K562 (cell line): ENCODE measurements at regions not wholly inside any gene's neighbourhood (a gene's known extent, or its start where the extent isn't known, plus 50 kb on each side); places are given as distances from the start of the nearest gene placed in this dataset.

Experiments used
- ATF7 ChIP-seq: fragments of 450-650 bp; IDR thresholded peaks from 2 replicates; pipeline ENCODE4 v1.7.1; 2014; ENCODE audit warnings: mild to moderate bottlenecking, moderate library complexity
- HMG20A ChIP-seq: fragments of 450-650 bp; formaldehyde crosslinking; conservative IDR thresholded peaks from 2 replicates; pipeline ENCODE4 v1.4.0; 2020; ENCODE audit warnings: mild to moderate bottlenecking, mixed read lengths
- SMC3 ChIP-seq: conservative IDR thresholded peaks from 2 replicates; pipeline ENCODE4 v1.6.1; 2011; ENCODE audit warnings: low read depth, low read length, improper control_type of control experiment; ENCODE audit not compliant: insufficient read depth

DNA sequence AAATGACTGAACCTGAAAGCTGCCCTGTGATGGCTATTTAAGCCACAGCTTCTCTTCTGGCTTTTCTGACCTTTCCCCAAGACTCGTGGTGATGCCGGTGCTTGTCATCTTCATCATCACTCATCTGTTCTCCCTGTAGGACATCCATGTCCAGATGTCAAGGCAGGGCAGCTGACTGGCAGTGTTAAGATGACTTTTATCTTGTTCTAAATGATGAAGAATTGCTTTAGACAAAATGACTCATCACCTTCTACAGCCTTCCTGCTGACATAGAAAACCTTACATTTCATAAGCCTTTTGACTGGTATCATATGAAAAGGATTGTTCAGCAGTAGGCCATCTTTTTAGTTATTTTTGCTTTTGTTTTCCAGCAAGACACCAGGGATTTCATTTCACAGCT is 67.0 kb upstream of the GPR149 start:
- no peak for TF ChIP-seq ATF7
- TF ChIP-seq SMC3, result no peak
- no peak for TF ChIP-seq HMG20A
